Lung (tissue), 11 donors: ENCODE measurements at regions not wholly inside any gene's neighbourhood (a gene's known extent, or its start where the extent isn't known, plus 50 kb on each side); places are given as distances from the start of the nearest gene placed in this dataset.

Experiments used
- ATAC-seq: fragments of 200-7000 bp; cut with Tn5 transposase; one replicate; pipeline ENCODE4 v1.9.1; 2020; ENCODE audit warnings: moderate number of reproducible peaks; ENCODE audit not compliant: insufficient read depth, low FRiP score
- DNase-seq, 3 donors: peaks; one replicate each; pipeline ENCODE4 v3.0.0-alpha.2; 2013 to 2017
- H3K27ac ChIP-seq, 2 donors: one replicate each; pipeline ENCODE4 v1.5.1; 2013; ENCODE audit warnings: mild to moderate bottlenecking in 2 of 2, moderate library complexity in 2 of 2, control low read depth in 1 of 2, inconsistent platforms in 1 of 2, low read depth in 1 of 2, low read length in 1 of 2
- H3K27me3 ChIP-seq, 3 donors: one replicate each; pipeline ENCODE4 v1.5.1; 2013; ENCODE audit warnings: low read length in 2 of 3; ENCODE audit not compliant: control insufficient read depth in 3 of 3, insufficient read depth in 3 of 3
- H3K36me3 ChIP-seq, 4 donors: one replicate each; pipeline ENCODE4 v1.5.1; 2013; ENCODE audit warnings: low read length in 4 of 4, mild to moderate bottlenecking in 1 of 4, moderate library complexity in 1 of 4; ENCODE audit not compliant: control insufficient read depth in 4 of 4, insufficient read depth in 4 of 4
- H3K4me1 ChIP-seq, 5 donors: one replicate each; pipeline ENCODE4 v1.5.1; 2013; ENCODE audit warnings: low read length in 5 of 5, mild to moderate bottlenecking in 2 of 5, moderate library complexity in 1 of 5; ENCODE audit not compliant: control insufficient read depth in 5 of 5, insufficient read depth in 5 of 5
- H3K4me3 ChIP-seq: one replicate; pipeline ENCODE4 v1.5.1; 2013; ENCODE audit warnings: mild to moderate bottlenecking, control low read depth, moderate library complexity
- H3K9ac ChIP-seq, 2 donors: one replicate each; pipeline ENCODE4 v1.5.1; 2013; ENCODE audit warnings: low read length in 2 of 2, control low read depth in 1 of 2; ENCODE audit not compliant: insufficient read depth in 1 of 2
- H3K9me3 ChIP-seq, 4 donors: one replicate each; pipeline ENCODE4 v1.5.1; 2013; ENCODE audit warnings: low read length in 3 of 4, mild to moderate bottlenecking in 1 of 4, moderate library complexity in 1 of 4; ENCODE audit not compliant: control insufficient read depth in 4 of 4, insufficient read depth in 3 of 4
- WGBS, 2 donors: extraction: QIAGEN DNeasy Blood & Tissue Kit; methylation state at CpG; one replicate each; pipeline ENCODE4 v1.1.7; 2013; 5-methylcytosine and 5-hydroxymethylcytosine counted together
- TF ChIP-seq, protein P1 (sequence below): IDR thresholded peaks from 2 replicates; pipeline ENCODE4 v1.5.1; 2012; ENCODE audit warnings: mild to moderate bottlenecking; ENCODE audit errors: control extremely low read depth, extremely low read depth
- donor health status: control.
- donor health status: control.
- donor health status: Bipolar disorder and iron deficiency.
- donor health status: healthy.
- donor health status: DM: yes; HTN: yes; CAD: no.

- Histone ChIP-seq H3K4me3 (no peak overlapping the region), H3K9ac (no peak overlapping the region), H3K36me3 (peaks cover 0 to 2% (median 0%) of the 10 kb centered on the region in 4 donors), H3K9me3 (no peaks in the 10 kb centered on the region), H3K27me3 (no peaks in the 10 kb centered on the region), H3K27ac (no peak overlapping the region), H3K4me1 (peaks cover 0 to 21% (median 0%) of the 10 kb centered on the region in 5 donors)
- ATAC-seq (no peak), DNase-seq (no peak)
- TF ChIP-seq, protein P1, sequence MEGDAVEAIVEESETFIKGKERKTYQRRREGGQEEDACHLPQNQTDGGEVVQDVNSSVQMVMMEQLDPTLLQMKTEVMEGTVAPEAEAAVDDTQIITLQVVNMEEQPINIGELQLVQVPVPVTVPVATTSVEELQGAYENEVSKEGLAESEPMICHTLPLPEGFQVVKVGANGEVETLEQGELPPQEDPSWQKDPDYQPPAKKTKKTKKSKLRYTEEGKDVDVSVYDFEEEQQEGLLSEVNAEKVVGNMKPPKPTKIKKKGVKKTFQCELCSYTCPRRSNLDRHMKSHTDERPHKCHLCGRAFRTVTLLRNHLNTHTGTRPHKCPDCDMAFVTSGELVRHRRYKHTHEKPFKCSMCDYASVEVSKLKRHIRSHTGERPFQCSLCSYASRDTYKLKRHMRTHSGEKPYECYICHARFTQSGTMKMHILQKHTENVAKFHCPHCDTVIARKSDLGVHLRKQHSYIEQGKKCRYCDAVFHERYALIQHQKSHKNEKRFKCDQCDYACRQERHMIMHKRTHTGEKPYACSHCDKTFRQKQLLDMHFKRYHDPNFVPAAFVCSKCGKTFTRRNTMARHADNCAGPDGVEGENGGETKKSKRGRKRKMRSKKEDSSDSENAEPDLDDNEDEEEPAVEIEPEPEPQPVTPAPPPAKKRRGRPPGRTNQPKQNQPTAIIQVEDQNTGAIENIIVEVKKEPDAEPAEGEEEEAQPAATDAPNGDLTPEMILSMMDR: no peak
- WGBS, 2 donors: 96 to 97% methylated on average over 4 of the region's 4 CpGs
These were observed 137.6 kb downstream of the KLF12 start for GRCh38 chr13:73996569-73996968.

GRCh38 chr13:73995736-73996135 is 138.5 kb downstream of the KLF12 start:
- TF ChIP-seq, protein P1: no peak
- DNase-seq (no peak), ATAC-seq (no peak)
- H3K27ac ChIP-seq: no peak overlapping the region
- H3K27me3 ChIP-seq: no peaks in the 10 kb centered on the region
- no peak overlapping the region for H3K4me3 ChIP-seq
- no peak overlapping the region for H3K9ac ChIP-seq
- peaks cover 0 to 2% (median 0%) of the 10 kb centered on the region in 4 donors for H3K36me3 ChIP-seq
- no peaks in the 10 kb centered on the region for H3K9me3 ChIP-seq
- H3K4me1 ChIP-seq: peaks cover 0 to 17% (median 0%) of the 10 kb centered on the region in 5 donors
- WGBS, 2 donors: 64 to 73% methylated on average over 2 of the region's 2 CpGs

DNA sequence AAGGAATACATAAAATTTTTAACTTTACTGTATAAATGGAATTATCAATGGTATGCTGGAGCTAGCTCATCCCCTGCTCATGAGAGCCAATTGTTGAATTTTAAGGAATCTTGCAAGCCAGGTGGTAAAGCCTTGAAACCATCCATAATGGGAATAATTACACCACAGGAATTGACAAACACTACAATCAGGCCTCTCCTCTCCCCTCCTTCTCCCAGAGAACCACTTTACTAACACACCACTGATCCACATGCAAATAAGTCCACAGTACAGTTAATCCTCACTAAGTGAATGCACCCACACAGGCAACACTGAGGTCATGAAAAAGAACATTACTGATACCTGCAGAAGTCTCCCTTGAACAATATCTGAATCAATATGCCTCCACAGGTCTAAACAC is 140.5 kb downstream of the KLF12 start:
- no peak for DNase-seq
- H3K4me1 ChIP-seq: peaks cover 0 to 12% (median under 1%) of the 10 kb centered on the region in 5 donors
- TF ChIP-seq, protein P1: no peak
- no peak overlapping the region for H3K9ac ChIP-seq
- peaks cover 0 to 2% (median 0%) of the 10 kb centered on the region in 4 donors for H3K36me3 ChIP-seq
- H3K9me3 ChIP-seq: no peaks in the 10 kb centered on the region
- ATAC-seq: no peak
- no peak overlapping the region for H3K27ac ChIP-seq
- no peak overlapping the region for H3K4me3 ChIP-seq
- no peaks in the 10 kb centered on the region for H3K27me3 ChIP-seq

GRCh38 chr13:73991884-73992283 is 142.3 kb downstream of the KLF12 start:
- Histone ChIP-seq H3K4me3 (no peak overlapping the region), H3K36me3 (peaks cover 0 to 2% (median 0%) of the 10 kb centered on the region in 4 donors), H3K9ac (no peak overlapping the region), H3K4me1 (peaks cover 0 to 9% (median 0%) of the 10 kb centered on the region in 5 donors), H3K9me3 (no peaks in the 10 kb centered on the region), H3K27me3 (no peaks in the 10 kb centered on the region), H3K27ac (no peak overlapping the region)
- TF ChIP-seq, protein P1: no peak
- 94 to 96% methylated on average over 3 of the region's 3 CpGs for WGBS, 2 donors
- DNase-seq: no peak
- ATAC-seq: no peak
